HG02973 (cell line): ENCODE measurements at regions not wholly inside any gene's neighbourhood (a gene's known extent, or its start where the extent isn't known, plus 50 kb on each side); places are given as distances from the start of the nearest gene placed in this dataset.

Source experiments
- ATAC-seq: cut with Tn5 transposase; IDR thresholded peaks from one replicate; pipeline ENCODE4 v1.9.1; 2021; ENCODE audit warnings: moderate library complexity; ENCODE audit not compliant: unreplicated experiment

DNA sequence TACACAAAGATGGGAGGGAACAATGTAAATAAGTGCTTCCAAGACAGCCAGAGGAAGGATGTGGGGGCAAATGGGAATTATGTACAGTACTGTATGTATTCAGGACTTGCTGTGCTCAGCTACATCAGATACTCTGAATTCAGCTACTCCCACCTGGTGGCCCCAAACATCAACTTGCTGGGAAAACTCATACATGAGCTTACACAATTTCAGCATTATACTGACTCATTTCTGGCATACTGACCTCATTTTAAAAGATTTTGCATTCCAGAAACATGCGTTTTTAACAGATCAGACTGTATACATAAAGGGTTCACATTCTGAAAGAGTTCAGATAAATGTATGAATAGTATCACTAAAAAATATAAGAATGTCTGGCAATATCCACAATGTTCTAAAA, 59.7 kb downstream of the GPX5 start:
- no peak for ATAC-seq

- ATAC-seq: no peak
These were observed 60.6 kb downstream of the GPX5 start for GRCh38 chr6:28586324-28586723.

DNA sequence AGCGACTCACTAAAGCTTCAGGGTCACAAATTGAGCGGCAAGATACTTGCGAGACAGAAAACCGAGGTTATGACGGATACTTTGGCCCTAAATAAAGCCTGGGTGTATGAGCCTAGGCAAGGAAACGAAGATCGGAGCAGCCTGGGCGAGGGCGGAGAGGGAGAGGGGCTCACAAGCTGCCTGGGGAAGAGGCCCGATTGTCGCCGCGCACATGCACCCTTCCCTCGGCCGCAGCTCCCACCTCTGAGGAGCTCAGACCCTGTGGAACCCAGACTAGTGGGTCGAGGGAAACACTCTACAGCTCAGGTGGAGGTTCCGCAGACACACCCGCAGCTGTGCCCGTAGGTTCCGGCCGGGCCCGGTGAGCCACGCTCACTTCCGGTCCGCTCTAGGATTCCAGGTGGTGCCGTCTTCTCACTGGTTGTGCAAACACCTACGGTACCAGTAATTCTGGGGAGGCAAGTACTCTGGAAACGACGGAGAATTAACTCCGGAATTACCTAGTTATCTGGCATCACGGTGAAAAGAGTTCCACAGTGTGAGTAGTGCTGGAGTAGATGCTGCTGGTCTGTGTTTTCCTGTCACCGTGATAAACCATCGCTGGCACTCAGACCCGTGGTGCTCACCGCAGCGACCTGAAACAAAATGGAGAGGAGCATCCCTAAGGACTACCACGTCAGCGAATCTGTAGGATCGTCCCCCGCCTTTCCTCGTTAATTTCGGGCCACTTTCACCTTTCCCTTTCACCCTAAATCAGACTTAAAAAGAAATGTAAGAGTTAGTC, 61.5 kb downstream of the GPX5 start:
- peak; percentile 67 for ATAC-seq

DNA sequence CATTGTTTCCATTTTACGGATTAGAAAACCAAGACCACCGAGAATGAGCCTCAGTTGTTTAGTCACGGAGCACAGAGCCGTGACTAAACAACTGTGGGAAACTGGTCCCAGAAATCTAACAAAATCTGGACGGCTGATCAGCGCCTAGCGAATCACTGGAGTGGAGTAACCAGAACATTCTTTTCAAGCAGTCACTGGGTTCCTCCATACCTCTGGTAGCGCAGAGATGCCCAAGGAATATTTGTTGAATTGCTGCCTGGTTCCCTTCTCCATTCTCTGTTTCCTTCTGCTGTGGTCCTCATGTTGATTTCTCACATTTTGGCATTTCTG, 62.0 kb downstream of the GPX5 start:
- no peak for ATAC-seq

DNA sequence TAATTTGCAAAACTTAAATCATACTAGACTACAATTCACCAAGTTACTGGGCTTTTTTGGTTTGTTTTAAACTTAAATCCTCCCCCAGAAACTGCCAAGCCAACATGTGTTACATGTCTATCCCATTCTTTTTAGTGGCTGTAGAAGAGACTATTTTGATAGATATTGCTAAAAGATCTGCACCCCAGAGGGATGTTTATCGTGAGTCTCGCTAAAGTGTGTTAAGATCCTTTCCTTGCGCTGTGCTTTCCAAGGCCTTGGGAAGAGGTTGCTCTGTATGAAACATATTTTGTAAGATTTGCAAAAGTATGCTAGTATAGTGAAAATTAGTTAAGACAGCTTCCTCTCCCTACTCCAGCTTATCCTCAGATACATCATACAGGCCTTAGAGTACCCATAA, 63.0 kb downstream of the GPX5 start:
- ATAC-seq: no peak

GRCh38 chr6:28589234-28589956, 63.7 kb downstream of the GPX5 start:
- ATAC-seq: no peak

- ATAC-seq: no peak
These were observed 64.3 kb downstream of the GPX5 start for GRCh38 chr6:28589957-28590349.

GRCh38 chr6:28597217-28597835, 71.6 kb downstream of the GPX5 start:
- no peak for ATAC-seq

- ATAC-seq: no peak
These were observed 72.4 kb downstream of the GPX5 start for GRCh38 chr6:28597924-28598722.

GRCh38 chr6:28598757-28599686, 73.3 kb downstream of the GPX5 start:
- ATAC-seq: no peak

DNA sequence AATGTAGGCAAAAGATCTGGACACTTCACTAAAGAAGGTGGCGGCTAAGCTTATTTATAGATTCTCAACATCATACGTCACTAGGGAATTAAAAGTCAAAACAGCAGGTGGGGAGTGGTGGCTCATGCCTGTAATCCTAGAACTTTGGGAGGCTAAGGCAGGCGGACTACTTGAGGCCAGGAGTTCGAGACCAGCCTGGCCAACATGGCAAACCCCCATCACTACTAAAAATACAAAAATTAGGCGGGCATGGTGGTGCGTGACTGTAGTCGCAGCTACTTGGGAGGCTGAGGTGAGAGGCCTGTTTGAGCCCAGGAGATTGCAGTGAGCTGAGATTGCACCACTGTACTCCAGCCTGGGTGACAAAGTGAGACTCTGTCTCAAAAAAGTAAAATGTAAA, 74.6 kb downstream of the GPX5 start:
- no peak for ATAC-seq

- no peak for ATAC-seq
These were observed 78.2 kb downstream of the GPX5 start for GRCh38 chr6:28603891-28604290.

GRCh38 chr6:28606424-28607391, 81.0 kb downstream of the GPX5 start:
- ATAC-seq: no peak

- ATAC-seq: no peak
These were observed 82.3 kb downstream of the GPX5 start for GRCh38 chr6:28607990-28608389.

GRCh38 chr6:28609672-28610071, 84.0 kb downstream of the GPX5 start:
- no peak for ATAC-seq

DNA sequence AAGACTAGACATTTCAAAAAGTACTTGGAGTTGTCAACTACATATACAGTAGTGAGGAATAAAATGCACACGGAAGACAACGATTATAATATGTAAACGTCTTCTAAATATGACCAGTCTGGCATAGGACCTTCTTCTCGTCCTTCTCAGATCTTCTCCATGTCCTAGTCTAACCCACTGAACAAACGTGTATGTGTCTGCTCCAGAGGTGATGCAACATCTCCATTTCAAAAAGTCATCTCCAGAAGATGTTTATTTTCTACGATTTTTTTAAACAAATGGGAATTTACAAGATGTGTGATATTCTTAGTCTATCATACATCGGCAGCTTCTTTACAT, 89.9 kb downstream of the GPX5 start:
- no peak for ATAC-seq

GRCh38 chr6:28615955-28616747, 90.5 kb downstream of the GPX5 start:
- no peak for ATAC-seq

DNA sequence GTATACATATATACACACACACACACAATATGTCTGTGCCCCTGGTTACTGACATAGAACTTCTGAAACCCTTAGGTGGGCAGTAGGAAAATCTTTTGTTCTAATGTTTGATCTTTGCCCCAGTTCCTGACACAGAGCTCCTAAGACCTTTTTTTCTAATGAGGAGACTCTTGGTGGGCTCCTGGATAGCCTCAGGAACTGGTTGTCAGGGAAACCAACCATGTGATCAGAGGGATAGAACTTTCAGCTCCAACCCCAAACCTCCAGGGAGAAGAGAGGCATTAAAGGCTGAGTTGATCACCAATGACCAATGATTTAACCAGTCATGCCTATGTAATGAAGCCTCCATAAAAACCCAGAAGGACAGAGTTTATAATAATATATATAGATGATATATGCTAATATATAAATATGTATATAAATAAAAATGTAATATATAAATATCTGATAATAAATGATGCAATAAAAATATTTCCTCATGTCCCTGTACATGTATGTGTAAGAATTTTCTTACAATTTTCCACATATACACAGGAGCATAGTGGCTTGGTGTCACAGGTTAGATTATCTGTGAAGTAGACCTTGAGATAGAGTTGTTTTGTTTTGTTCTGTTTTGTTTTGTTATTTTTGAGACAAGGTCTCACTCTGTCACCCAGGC, 93.3 kb downstream of the GPX5 start:
- no peak for ATAC-seq
